ENCODE measurements at regions not wholly inside any gene's neighbourhood (a gene's known extent, or its start where the extent isn't known, plus 50 kb on each side); places are given as distances from the start of the nearest gene placed in this dataset.

DNA sequence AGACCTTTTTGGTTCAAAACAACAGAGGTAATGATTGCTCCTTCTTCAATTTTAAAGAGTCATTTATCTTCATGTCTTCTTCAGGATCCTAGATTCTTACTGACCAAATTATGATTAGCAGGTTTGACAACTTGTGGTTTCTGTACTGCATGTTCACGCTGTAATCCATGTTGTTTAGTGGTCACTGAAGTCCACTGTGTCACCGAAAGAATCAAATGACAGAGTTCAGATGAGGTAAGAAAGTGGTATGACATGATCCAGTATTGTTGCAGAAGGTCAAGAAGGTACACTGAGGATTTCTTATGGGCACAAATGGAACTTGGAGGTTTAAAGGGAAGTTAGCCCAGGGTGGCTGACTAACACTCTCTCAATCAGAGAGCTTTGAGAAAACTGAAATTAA is 649.2 kb downstream of the EFNA5 start:
- TF ChIP-seq, protein P1, sequence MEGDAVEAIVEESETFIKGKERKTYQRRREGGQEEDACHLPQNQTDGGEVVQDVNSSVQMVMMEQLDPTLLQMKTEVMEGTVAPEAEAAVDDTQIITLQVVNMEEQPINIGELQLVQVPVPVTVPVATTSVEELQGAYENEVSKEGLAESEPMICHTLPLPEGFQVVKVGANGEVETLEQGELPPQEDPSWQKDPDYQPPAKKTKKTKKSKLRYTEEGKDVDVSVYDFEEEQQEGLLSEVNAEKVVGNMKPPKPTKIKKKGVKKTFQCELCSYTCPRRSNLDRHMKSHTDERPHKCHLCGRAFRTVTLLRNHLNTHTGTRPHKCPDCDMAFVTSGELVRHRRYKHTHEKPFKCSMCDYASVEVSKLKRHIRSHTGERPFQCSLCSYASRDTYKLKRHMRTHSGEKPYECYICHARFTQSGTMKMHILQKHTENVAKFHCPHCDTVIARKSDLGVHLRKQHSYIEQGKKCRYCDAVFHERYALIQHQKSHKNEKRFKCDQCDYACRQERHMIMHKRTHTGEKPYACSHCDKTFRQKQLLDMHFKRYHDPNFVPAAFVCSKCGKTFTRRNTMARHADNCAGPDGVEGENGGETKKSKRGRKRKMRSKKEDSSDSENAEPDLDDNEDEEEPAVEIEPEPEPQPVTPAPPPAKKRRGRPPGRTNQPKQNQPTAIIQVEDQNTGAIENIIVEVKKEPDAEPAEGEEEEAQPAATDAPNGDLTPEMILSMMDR (IDR thresholded peaks at IDR 0.05): no peak
- TF ChIP-seq EZH2 (IDR thresholded peaks at IDR 0.05; ENCODE audit: borderline replicate concordance, insufficient read depth, low read depth, low read length, poor library complexity, severe bottlenecking): no peak
